GM12872 (cell line): ENCODE measurements at regions not wholly inside any gene's neighbourhood (a gene's known extent, or its start where the extent isn't known, plus 50 kb on each side); places are given as distances from the start of the nearest gene placed in this dataset.

Source experiments
- CTCF ChIP-seq: IDR thresholded peaks from 3 replicates; pipeline ENCODE4 v1.5.1; 2011; ENCODE audit warnings: low read depth, mild to moderate bottlenecking, low read length, moderate library complexity; ENCODE audit not compliant: insufficient read depth

DNA sequence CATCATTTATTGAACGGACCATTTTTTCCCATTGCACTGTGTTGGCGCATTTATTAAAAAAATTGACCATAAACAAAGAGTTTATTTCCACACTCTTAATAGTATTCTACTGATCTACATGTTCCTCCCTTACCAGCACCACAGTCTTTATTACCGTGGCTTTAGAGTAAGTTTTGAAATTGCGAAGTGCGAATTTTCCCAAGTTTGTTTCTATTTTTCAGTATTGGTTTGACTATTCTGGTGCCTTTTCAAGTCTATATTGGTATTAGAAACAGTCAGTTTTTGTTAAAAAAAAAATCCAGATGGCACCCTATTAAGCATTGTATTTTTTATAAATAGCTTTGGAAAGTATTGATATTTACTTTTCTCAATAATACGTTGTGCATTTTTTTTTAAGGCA lies 795.1 kb upstream of the HS6ST1 start:
- no peak for TF ChIP-seq CTCF

DNA sequence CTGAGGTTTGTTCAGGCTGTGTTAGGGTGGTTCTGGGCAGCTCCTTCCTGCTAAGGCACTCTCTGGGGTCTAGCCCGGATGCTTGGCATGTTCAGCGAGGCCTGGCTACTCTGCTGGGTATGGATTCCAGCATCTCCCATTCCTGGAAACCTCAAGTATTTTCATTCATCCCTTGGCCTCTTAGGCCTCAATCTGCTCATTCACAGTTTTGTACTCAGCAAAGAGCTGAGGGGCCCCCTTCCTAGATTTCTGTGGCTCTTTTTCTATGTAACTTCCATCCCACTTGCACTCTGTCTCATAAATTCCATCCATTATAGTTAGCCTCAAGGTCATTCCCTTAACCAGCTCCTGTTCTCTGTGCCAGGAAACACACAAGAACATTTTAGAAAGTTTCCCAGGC lies 798.8 kb upstream of the HS6ST1 start:
- no peak for TF ChIP-seq CTCF

GRCh38 chr2:129118296-129118695 lies 799.6 kb upstream of the HS6ST1 start:
- no peak for TF ChIP-seq CTCF

DNA sequence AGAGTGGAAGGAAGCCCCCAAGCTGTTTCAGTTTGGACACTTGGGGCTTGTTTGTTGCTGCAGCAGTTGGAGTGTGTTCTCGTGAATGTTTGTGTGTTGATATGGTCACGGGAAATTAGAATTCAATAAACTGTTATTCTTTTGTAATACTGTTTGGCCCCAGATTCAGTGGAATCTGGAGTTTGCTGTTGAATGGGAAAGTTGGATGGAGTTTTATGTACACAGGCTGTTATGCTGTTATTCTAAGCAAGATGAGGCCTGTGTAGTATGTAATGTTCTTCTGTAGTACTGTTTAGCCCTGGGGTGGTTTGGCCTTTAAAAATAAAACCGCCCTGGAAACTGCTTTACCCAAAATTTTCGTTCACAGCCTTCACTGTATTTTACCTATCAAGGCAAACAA lies 810.4 kb upstream of the HS6ST1 start:
- no peak for TF ChIP-seq CTCF

GRCh38 chr2:129133692-129134641 lies 815.3 kb upstream of the HS6ST1 start:
- TF ChIP-seq CTCF: no peak

- no peak for TF ChIP-seq CTCF
Observed at GRCh38 chr2:129135017-129135416, 816.3 kb upstream of the HS6ST1 start.

- TF ChIP-seq CTCF: no peak
Observed at GRCh38 chr2:129139380-129139779, 820.7 kb upstream of the HS6ST1 start.
